Non-pigmented ciliary epithelial cell (primary cell): ENCODE measurements at regions not wholly inside any gene's neighbourhood (a gene's known extent, or its start where the extent isn't known, plus 50 kb on each side); places are given as distances from the start of the nearest gene placed in this dataset.

Source experiments
- DNase-seq: peaks from one replicate; pipeline ENCODE4 v3.0.0-alpha.2; 2010; ENCODE audit warnings: low read depth

- no peak for DNase-seq
Observed at GRCh38 chr4:22870847-22871449, 178.2 kb downstream of the GBA3 start.

- DNase-seq: no peak
Observed at GRCh38 chr4:22869235-22869634, 176.5 kb downstream of the GBA3 start.
